ENCODE measurements at regions not wholly inside any gene's neighbourhood (a gene's known extent, or its start where the extent isn't known, plus 50 kb on each side); places are given as distances from the start of the nearest gene placed in this dataset.

DNA sequence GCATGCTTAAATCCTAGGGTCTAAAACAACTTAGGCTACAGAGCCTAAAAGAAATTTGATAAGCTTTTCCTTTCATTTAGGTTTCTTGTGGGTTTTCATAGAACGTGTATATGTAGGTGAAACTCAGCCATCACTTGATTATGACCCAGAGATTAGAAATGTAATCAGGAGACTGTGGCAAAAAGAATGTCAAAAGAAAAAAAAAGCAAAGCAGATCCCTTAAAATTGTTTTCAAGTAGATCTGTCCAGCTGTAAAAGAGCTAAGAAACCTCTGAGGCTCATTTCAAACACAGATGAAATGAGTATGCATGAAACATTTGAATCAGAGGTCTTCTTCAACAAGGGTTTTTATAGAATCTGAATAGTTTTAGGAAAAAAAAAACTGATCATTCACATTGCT is 341.3 kb upstream of the PRDM1 start:
- no peak overlapping the region for H3K27ac ChIP-seq (ENCODE audit: low read depth, low read length)
- H3K4me3 ChIP-seq (ENCODE audit: low read depth, low read length) = no peak overlapping the region
- H3K9ac ChIP-seq (ENCODE audit: low read length) = no peak overlapping the region
- peaks cover 3% of the 10 kb centered on the region; the same call in 1 of the 2 replicates for H3K9me3 ChIP-seq (ENCODE audit: control insufficient read depth, insufficient read depth, low read depth, low read length)
- H3K27me3 ChIP-seq (ENCODE audit: control insufficient read depth, insufficient read depth, low read length) = no peaks in the 10 kb centered on the region
- H3K4me1 ChIP-seq (ENCODE audit: control insufficient read depth, insufficient read depth, low read length) = peaks cover 22% of the 10 kb centered on the region
- H3K36me3 ChIP-seq (ENCODE audit: control insufficient read depth, insufficient read depth, low read length) = no peaks in the 10 kb centered on the region

GRCh38 chr6:105740946-105741645 is 338.2 kb upstream of the PREP start:
- Histone ChIP-seq H3K4me1 (ENCODE audit: control insufficient read depth, insufficient read depth, low read length) (peaks cover 15% of the 10 kb centered on the region), H3K9ac (ENCODE audit: low read length) (no peak overlapping the region), H3K36me3 (ENCODE audit: control insufficient read depth, insufficient read depth, low read length) (no peaks in the 10 kb centered on the region), H3K9me3 (ENCODE audit: control insufficient read depth, insufficient read depth, low read depth, low read length) (peaks cover 3% of the 10 kb centered on the region; the same call in 1 of the 2 replicates), H3K4me3 (ENCODE audit: low read depth, low read length) (no peak overlapping the region), H3K27me3 (ENCODE audit: control insufficient read depth, insufficient read depth, low read length) (no peaks in the 10 kb centered on the region), H3K27ac (ENCODE audit: low read depth, low read length) (no peak overlapping the region)

- H3K4me1 ChIP-seq (ENCODE audit: control insufficient read depth, insufficient read depth, low read length) = peaks cover 15% of the 10 kb centered on the region; the same call in 1 of the 2 replicates
- no peak overlapping the region for H3K9ac ChIP-seq (ENCODE audit: low read length)
- H3K27me3 ChIP-seq (ENCODE audit: control insufficient read depth, insufficient read depth, low read length) = no peaks in the 10 kb centered on the region
- no peak overlapping the region for H3K27ac ChIP-seq (ENCODE audit: low read depth, low read length)
- H3K36me3 ChIP-seq (ENCODE audit: control insufficient read depth, insufficient read depth, low read length) = no peaks in the 10 kb centered on the region
- H3K4me3 ChIP-seq (ENCODE audit: low read depth, low read length) = no peak overlapping the region
- H3K9me3 ChIP-seq (ENCODE audit: control insufficient read depth, insufficient read depth, low read depth, low read length) = peaks cover 3% of the 10 kb centered on the region; the same call in 1 of the 2 replicates
Measured at GRCh38 chr6:105739764-105740163, 336.9 kb upstream of the PREP start.

DNA sequence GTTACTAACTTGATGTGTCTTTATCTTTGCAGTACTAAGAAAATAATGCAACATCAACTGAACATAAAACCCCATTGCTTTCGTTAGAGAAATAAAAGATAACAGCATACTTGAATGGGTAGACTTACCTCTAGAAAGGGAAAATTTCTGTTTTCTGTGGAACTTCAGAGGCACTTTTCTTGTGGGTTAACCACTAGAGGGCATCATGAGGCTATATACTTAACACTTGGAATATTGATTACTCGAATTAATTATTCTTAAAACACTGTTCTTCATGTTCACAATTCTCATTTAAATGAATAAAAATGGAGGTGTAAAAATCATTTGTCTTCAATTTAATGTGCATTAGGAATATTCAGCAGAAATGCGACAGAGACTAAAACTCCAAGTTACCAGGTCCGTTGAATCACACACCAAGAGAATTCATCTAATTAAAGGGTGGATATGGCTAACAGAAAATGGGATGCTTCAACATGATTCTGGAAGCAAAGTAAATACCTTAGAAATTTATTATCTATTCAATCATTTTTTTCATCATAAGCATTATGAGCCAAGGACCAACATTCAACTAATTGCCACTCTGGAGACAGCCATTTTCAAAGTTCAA is 330.8 kb upstream of the PREP start:
- H3K9me3 ChIP-seq (ENCODE audit: control insufficient read depth, insufficient read depth, low read depth, low read length) = no peaks in the 10 kb centered on the region
- no peak overlapping the region for H3K9ac ChIP-seq (ENCODE audit: low read length)
- no peak overlapping the region for H3K4me3 ChIP-seq (ENCODE audit: low read depth, low read length)
- H3K36me3 ChIP-seq (ENCODE audit: control insufficient read depth, insufficient read depth, low read length) = no peaks in the 10 kb centered on the region
- H3K27ac ChIP-seq (ENCODE audit: low read depth, low read length) = no peak overlapping the region
- no peaks in the 10 kb centered on the region for H3K4me1 ChIP-seq (ENCODE audit: control insufficient read depth, insufficient read depth, low read length)
- no peaks in the 10 kb centered on the region for H3K27me3 ChIP-seq (ENCODE audit: control insufficient read depth, insufficient read depth, low read length)

- Histone ChIP-seq H3K4me3 (ENCODE audit: low read depth, low read length) (no peak overlapping the region), H3K9ac (ENCODE audit: low read length) (no peak overlapping the region), H3K9me3 (ENCODE audit: control insufficient read depth, insufficient read depth, low read depth, low read length) (no peaks in the 10 kb centered on the region), H3K4me1 (ENCODE audit: control insufficient read depth, insufficient read depth, low read length) (no peaks in the 10 kb centered on the region), H3K27ac (ENCODE audit: low read depth, low read length) (no peak overlapping the region), H3K36me3 (ENCODE audit: control insufficient read depth, insufficient read depth, low read length) (no peaks in the 10 kb centered on the region), H3K27me3 (ENCODE audit: control insufficient read depth, insufficient read depth, low read length) (no peaks in the 10 kb centered on the region)
Measured at GRCh38 chr6:105728995-105729394, 326.1 kb upstream of the PREP start.

DNA sequence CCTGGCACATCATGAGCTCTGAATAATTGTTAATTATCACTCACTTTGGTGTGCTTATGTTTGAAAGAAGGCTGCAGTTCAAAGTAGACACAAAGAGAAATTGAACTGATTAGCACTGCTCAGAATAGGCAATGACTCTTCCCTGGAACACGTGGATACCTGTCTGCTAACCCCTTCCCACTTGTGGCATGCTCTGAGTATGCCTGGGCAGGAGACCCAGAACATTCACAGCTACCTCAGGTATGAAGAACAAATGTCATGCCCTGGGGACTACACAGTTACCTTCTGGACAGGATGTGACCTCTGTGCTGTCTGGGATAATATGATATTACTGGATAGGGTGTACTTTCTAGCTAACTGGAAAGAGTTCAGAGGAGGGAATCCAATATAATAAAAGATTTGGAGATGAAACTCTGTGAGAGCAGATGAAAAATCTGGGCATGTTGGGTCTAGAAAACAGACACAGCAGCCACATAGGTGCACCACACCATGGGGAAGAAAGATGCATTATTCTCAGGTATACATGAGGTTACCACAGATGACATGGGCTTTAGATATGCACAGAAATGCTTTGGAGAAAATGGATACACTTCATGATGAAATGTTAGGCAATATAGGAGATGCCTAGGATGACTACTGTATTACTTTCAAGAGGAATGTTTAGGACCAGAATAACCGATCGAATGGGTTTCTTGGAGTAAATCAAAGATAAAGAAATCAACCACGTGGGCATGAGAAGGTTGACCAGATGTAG is 324.2 kb upstream of the PREP start:
- Histone ChIP-seq H3K4me1 (ENCODE audit: control insufficient read depth, insufficient read depth, low read length) (no peaks in the 10 kb centered on the region), H3K36me3 (ENCODE audit: control insufficient read depth, insufficient read depth, low read length) (no peaks in the 10 kb centered on the region), H3K4me3 (ENCODE audit: low read depth, low read length) (no peak overlapping the region)

GRCh38 chr6:105714846-105715245 is 312.0 kb upstream of the PREP start:
- Histone ChIP-seq H3K27ac (ENCODE audit: low read depth, low read length) (no peak overlapping the region), H3K36me3 (ENCODE audit: control insufficient read depth, insufficient read depth, low read length) (no peaks in the 10 kb centered on the region), H3K9me3 (ENCODE audit: control insufficient read depth, insufficient read depth, low read depth, low read length) (peaks cover 28% of the 10 kb centered on the region), H3K4me1 (ENCODE audit: control insufficient read depth, insufficient read depth, low read length) (no peaks in the 10 kb centered on the region), H3K4me3 (ENCODE audit: low read depth, low read length) (no peak overlapping the region), H3K9ac (ENCODE audit: low read length) (no peak overlapping the region), H3K27me3 (ENCODE audit: control insufficient read depth, insufficient read depth, low read length) (no peaks in the 10 kb centered on the region)

More for the DNA sequence above, 324.2 kb upstream of the PREP start:
- H3K27ac ChIP-seq (ENCODE audit: low read depth, low read length) = no peak overlapping the region
- H3K27me3 ChIP-seq (ENCODE audit: control insufficient read depth, insufficient read depth, low read length) = no peaks in the 10 kb centered on the region
- no peaks in the 10 kb centered on the region for H3K9me3 ChIP-seq (ENCODE audit: control insufficient read depth, insufficient read depth, low read depth, low read length)
- no peak overlapping the region for H3K9ac ChIP-seq (ENCODE audit: low read length)

DNA sequence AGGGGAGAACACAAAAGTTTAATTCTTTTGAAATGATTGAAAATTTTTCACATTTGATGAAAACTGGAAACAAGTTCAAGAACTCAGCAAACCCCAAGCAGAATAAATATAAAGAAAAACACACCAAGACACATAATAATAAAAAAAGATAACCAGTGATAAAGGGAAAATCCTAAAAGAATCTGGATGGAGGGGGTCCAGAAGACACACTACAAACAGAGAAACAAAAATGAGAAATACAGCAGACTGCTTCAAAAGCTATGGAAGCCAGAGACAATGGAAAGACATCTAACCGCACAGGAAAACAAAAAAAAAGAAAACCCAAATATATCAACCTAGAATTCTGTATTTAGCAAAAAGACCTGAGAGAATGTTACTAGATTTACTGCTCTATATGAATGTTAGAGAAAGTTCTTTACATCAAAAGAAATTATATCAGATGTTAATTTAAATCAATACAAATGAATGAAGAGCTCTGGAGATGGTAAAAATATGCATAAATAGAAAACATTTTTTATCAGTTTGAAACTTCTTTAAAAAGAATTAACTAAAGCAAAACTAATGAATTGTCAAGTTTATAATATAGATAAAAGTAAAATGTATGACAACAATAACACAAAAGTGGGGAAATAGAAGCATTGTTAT is 310.7 kb upstream of the PREP start:
- Histone ChIP-seq H3K4me3 (ENCODE audit: low read depth, low read length) (no peak overlapping the region), H3K27ac (ENCODE audit: low read depth, low read length) (no peak overlapping the region), H3K27me3 (ENCODE audit: control insufficient read depth, insufficient read depth, low read length) (no peaks in the 10 kb centered on the region), H3K9me3 (ENCODE audit: control insufficient read depth, insufficient read depth, low read depth, low read length) (peaks cover 28% of the 10 kb centered on the region), H3K36me3 (ENCODE audit: control insufficient read depth, insufficient read depth, low read length) (no peaks in the 10 kb centered on the region), H3K9ac (ENCODE audit: low read length) (no peak overlapping the region), H3K4me1 (ENCODE audit: control insufficient read depth, insufficient read depth, low read length) (no peaks in the 10 kb centered on the region)

- Histone ChIP-seq H3K9me3 (ENCODE audit: control insufficient read depth, insufficient read depth, low read depth, low read length) (peaks cover 28% of the 10 kb centered on the region), H3K36me3 (ENCODE audit: control insufficient read depth, insufficient read depth, low read length) (no peaks in the 10 kb centered on the region), H3K27ac (ENCODE audit: low read depth, low read length) (no peak overlapping the region), H3K4me1 (ENCODE audit: control insufficient read depth, insufficient read depth, low read length) (no peaks in the 10 kb centered on the region), H3K27me3 (ENCODE audit: control insufficient read depth, insufficient read depth, low read length) (no peaks in the 10 kb centered on the region), H3K4me3 (ENCODE audit: low read depth, low read length) (no peak overlapping the region), H3K9ac (ENCODE audit: low read length) (no peak overlapping the region)
Measured at GRCh38 chr6:105711216-105711615, 308.3 kb upstream of the PREP start.

- Histone ChIP-seq H3K4me3 (ENCODE audit: low read depth, low read length) (no peak overlapping the region), H3K4me1 (ENCODE audit: control insufficient read depth, insufficient read depth, low read length) (no peaks in the 10 kb centered on the region), H3K36me3 (ENCODE audit: control insufficient read depth, insufficient read depth, low read length) (no peaks in the 10 kb centered on the region), H3K9ac (ENCODE audit: low read length) (no peak overlapping the region), H3K27ac (ENCODE audit: low read depth, low read length) (no peak overlapping the region), H3K27me3 (ENCODE audit: control insufficient read depth, insufficient read depth, low read length) (no peaks in the 10 kb centered on the region), H3K9me3 (ENCODE audit: control insufficient read depth, insufficient read depth, low read depth, low read length) (peaks cover 7% of the 10 kb centered on the region; the same call in 1 of the 2 replicates)
Measured at GRCh38 chr6:105705608-105706007, 302.7 kb upstream of the PREP start.

Measured in HUES6 (cell line).